Astrocyte of the hippocampus (primary cell): ENCODE measurements at regions not wholly inside any gene's neighbourhood (a gene's known extent, or its start where the extent isn't known, plus 50 kb on each side); places are given as distances from the start of the nearest gene placed in this dataset.
A peak's percentile ranks its signal among the peaks of the same experiment; 100 is the strongest.
"Not testable (repeated sequence)": the region's sequence is repeated elsewhere in the genome, so short reads cannot be mapped to it uniquely, and the experiment has no call there.

ENCODE experiments used
- DNase-seq: peaks from one replicate; pipeline ENCODE4 v3.0.0; 2011; ENCODE audit warnings: low read depth, low spot score

- DNase-seq: not testable (repeated sequence)
These were observed 63.8 kb downstream of the SPANXA1 start for GRCh38 chrX:141520750-141521149.

GRCh38 chrX:141475788-141476187 is 108.8 kb downstream of the SPANXA1 start:
- not testable (repeated sequence) for DNase-seq

GRCh38 chrX:141469469-141469868 is 115.1 kb downstream of the SPANXA1 start:
- DNase-seq: no peak

- peak; percentile 16 for DNase-seq
These were observed 115.6 kb downstream of the SPANXA1 start for GRCh38 chrX:141468940-141469339.

- no peak for DNase-seq
These were observed 117.1 kb downstream of the SPANXA1 start for GRCh38 chrX:141467442-141467841.

GRCh38 chrX:141455103-141455502 is 129.4 kb downstream of the SPANXA1 start:
- no peak for DNase-seq

- DNase-seq: no peak
These were observed 140.6 kb downstream of the SPANXA1 start for GRCh38 chrX:141443922-141444321.

GRCh38 chrX:141439651-141440050 is 144.9 kb downstream of the SPANXA1 start:
- DNase-seq: peak; percentile 26

- no peak for DNase-seq
These were observed 168.6 kb downstream of the SPANXA1 start for GRCh38 chrX:141415889-141416288.

GRCh38 chrX:141405853-141406492 is 163.7 kb upstream of the SPANXC start:
- peak; percentile 48 for DNase-seq

- DNase-seq: peak; percentile 44
These were observed 163.2 kb upstream of the SPANXC start for GRCh38 chrX:141405486-141405852.

- DNase-seq: no peak
These were observed 160.7 kb upstream of the SPANXC start for GRCh38 chrX:141402897-141403610.

- DNase-seq: no peak
These were observed 154.2 kb upstream of the SPANXC start for GRCh38 chrX:141396536-141396935.

- peak; percentile 15 for DNase-seq
These were observed 132.9 kb upstream of the SPANXC start for GRCh38 chrX:141375011-141375760.

- DNase-seq: no peak
These were observed 99.4 kb upstream of the SPANXC start for GRCh38 chrX:141341743-141342142.

- DNase-seq: peak; percentile 69
These were observed 99.0 kb upstream of the SPANXC start for GRCh38 chrX:141341341-141341740.

GRCh38 chrX:141320801-141321200 is 78.5 kb upstream of the SPANXC start:
- DNase-seq: no peak

GRCh38 chrX:141314441-141314840 is 72.1 kb upstream of the SPANXC start:
- DNase-seq: no peak

GRCh38 chrX:141301017-141301416 is 58.7 kb upstream of the SPANXC start:
- DNase-seq: no peak
